Activated CD8-positive, alpha-beta memory T cell treated with anti-CD3 and anti-CD28 coated beads for 1 hour (primary cell): ENCODE measurements at regions not wholly inside any gene's neighbourhood (a gene's known extent, or its start where the extent isn't known, plus 50 kb on each side); places are given as distances from the start of the nearest gene placed in this dataset.
A peak's percentile ranks its signal among the peaks of the same experiment; 100 is the strongest.

Experiments
- DNase-seq, 2 donors: peaks; one replicate each; pipeline ENCODE4 v3.0.0-alpha.2; 2020; ENCODE audit warnings: low read depth in 1 of 2; ENCODE audit errors: extremely low read depth in 1 of 2

DNA sequence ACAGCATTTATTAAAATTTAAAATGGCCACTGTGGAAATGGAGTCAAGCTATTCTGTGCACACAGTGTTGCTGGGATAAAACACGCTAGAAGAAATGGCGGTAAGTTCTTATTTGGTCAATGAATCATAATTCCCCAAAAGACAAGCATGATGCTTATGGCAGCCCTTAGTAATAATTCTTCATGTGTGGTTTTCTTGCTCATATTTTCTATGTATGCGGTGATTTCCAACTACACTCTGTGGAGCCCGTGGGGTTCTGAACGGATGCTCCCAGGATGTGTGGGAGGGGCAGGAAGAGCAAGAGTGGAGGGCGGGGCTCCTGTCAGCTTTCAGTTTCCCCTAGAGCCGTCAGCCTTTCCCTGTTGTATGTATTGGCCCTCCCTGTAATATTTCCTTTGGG is 91.7 kb upstream of the RMDN2 start:
- DNase-seq, result peak in 1 of 2 donors; percentile 4

DNA sequence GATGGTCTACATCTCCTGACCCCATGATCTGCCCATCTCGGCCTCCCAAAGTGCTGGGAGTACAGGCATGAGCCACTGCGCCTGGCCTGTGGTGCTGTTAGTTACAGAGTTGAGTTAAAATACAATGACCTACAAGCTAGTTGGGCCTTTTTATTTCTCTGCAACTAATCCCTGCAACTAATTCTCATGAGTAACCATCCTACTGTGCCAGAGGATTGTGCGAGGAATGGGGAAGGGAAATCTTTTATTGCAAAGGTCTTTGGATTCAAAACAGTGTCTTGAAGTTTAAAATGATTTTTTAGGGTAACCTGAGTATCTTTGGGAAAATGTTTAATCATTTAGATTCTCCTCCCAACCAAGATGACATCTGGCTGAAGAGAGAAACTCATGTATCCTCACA is 88.8 kb upstream of the RMDN2 start:
- no peak for DNase-seq

DNA sequence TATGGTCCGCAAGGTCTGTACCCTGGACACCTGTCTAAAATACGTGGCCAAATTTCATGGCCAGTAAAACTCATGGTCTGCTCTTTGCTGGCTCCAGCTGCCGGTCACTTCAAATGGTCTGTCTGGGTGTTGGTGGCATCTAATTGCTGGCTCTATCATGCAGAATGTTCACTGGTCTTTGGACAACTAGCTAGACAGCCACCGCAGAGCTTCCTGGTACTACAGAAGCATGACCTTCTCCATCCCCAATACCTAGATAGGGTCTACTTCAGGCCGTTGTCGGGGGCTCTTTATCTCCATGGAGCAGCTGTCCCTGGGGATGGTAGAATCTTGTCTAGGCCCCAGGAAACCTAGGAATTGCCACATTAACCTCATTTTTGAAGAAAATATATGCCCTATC is 88.4 kb upstream of the RMDN2 start:
- no peak for DNase-seq

DNA sequence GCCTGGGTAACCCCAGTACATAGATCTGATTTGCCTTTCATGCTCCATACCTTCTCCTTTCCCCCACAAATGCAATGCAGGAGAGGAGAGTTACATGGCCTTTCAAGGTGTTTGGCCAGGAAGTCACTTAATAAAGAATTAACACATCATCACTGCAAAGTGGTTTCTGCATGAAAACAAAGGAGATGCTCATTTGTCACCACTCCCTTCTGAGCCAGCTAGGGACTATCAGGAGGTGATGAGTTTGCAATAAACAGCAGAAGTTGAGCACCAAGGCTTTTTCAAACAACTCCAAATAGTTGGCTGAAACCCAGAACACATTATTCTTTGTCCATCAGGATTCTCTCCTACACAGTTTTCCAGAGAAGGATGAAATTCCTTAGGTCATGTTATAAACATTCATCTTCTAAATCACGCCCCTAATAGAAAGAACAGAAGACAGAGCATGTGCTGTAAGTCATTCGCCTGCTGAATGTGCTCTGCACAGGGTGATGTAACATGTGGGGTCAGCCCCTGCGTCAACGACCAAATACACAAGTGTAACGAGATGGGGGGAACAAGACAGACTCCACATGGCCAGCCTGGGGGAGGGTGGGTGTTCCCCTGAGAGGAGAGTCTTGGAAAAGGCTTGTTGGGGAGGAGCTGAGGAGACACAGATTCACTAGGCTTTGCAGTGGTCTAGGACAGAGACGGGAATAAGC is 87.3 kb upstream of the RMDN2 start:
- no peak for DNase-seq

DNA sequence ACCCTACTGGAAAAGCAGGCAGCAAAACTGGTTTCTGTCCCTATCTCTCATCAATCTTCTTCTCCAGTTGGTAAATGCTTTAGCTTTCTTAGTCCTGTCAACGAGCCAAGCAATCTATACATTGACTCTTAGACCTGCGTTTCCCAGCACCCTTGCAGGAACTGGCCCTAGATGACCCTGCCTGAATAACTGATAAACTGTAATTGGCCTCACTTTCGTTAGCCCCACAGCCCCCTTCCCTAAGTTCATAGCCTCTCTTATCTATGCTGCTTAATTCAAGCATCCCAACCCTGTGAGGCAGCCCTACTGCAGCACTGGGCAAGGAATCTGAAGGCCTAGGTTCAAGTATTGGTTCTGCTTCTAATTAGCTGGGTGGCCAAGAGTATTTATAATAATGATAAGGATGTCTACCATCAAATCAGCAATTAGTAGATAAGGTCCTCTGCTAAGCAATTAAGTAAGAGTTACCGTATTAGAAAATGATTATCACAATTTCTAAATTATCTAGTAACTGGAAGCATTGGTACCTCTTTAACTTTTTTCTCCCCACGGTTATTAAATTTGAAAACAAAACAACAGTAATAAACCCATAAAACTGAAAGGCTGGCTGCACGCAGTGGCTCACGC is 86.4 kb upstream of the RMDN2 start:
- DNase-seq, result no peak

DNA sequence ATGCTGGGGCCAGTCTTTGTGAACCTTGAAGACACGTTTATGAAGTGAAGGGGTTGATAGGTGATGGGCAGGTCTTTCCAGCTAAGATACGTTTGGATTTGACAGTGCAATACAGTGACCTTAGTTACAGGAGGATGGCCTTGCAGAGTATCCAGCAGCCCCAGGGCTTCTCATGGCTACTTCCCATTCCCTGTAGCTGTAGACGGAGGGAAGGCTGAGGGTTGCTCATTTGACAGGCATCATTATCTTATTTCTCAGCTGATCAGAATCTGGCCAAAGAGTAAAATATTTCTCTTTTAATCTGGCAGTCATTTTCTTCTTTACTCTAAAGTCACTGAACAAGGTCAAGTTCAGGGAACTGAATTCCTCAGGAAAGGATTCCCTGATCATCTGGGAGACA is 85.1 kb upstream of the RMDN2 start:
- no peak for DNase-seq

DNA sequence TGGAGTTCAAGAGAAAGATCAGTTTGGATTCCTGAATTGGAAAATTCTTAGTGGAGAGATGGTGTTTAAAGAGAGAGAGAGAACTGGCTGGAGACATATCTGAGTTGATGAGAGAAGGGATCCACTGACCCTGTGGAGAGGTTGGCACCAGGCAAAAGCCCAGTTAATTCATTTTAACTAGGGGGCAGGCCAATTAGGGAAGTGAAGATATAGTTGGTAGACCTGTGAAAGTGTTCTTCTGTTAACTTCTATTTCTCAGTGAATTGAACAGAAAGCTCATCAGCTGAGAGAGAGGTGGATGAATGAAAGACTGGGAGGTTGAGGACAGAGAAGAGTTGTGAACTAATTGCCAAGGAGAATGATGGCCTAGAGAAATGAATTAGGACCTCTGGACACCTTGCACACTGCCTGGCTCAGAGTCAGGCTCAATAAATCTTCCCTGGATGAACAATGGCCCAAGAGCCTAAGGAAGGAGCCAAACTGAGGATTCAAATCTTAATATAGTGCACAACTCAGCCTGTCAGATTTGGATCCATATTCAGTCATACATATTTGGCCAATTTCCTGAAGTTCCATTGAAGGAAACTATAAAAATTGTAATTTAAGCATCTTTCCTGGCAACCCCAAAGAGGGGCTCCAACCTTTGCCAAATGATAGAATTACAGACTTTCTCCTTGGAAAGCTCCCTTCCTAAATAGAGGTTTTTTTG is 82.2 kb upstream of the RMDN2 start:
- DNase-seq, result no peak

DNA sequence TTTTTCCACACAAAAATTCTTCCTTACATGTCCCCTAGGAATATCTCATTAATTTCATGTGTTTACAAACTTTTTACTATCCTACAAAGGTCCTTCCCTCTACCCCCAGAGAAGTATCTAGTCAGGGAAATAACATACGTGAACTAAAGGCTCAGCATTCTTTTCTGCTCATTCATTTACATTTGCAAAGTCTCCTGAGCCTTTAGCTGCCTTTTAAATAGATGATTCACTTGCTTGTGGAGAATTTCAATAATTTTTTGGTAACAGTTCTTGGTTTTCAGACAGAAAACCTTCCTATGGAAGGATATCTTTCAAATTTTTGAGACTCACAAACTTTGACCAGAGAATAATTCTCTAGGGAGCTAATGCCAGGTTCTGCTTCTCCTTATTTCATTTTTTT is 81.5 kb upstream of the RMDN2 start:
- no peak for DNase-seq

DNA sequence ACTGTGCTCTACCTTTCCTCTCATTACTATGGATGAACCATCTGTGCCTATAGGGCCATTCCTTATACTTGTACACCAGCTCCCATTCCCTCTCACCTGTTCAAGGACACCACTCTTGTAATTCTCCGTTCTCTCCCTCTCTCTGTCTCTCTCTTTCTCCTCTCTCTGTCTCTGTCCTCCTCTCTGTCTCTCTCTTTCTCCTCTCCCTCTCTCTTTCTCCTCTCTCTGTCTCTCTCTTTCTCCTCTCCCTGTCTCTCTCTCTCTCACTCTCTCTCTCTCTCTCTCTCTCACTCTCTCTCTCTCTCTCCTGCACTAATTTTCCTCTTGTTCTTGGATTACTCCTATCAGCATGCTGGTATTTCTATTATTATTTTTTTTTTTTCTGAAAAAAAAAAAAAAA is 78.9 kb upstream of the RMDN2 start:
- no peak for DNase-seq

DNA sequence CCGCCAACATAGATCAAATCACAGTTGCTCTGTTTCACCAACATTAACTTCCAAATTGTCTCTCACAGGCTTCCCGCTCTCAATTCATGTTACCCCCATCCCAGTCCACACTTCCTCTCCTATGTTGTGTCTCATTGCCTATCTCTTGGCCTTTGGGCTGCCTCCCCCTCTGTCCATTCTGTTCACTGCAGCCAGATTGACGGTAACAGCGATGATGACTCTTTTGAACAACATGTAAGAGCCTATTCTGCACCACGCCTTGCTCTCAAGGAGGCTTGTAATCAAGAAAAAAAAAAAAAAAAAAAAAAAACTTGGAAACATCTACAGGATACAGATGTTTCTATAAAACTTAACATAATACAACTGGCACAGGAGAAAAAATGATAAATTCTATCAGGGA is 77.3 kb upstream of the RMDN2 start:
- no peak for DNase-seq

DNA sequence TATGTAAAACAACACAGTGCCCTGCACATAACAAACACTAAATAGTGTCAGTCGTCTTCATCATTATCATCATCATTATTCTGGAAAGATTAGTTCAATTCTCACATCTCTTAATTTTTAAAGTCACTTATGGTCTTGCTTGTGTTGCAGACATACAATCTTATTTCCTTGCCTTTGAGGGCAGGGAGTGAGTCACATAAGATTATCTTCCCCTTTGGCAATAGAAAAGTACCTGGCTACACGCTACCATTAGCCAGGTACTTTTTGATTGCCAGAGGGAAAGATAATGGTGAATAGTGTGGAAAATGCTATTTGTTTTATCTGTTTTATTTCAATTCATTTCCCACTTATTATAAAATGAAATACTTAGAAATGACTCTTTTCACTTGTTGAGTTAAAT is 76.6 kb upstream of the RMDN2 start:
- no peak for DNase-seq

DNA sequence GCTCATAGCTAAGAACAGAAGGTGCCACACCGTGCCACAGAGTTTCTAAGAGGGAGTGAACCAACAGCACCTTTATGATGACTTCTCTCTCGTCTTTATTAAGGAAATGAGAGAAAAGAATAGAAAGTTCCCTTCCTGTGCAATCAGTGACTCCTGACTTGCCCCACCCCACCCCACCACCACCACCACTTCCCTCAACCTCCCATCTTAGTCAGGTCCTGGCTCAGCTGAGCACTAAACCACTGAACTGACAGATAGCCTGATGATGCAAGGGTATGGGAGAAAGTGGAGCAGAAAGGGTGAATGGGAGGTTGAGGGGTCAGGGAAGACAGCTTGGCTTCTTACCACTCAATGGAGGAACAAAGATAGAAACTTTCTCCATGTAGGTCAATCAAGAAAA is 75.2 kb upstream of the RMDN2 start:
- no peak for DNase-seq

DNA sequence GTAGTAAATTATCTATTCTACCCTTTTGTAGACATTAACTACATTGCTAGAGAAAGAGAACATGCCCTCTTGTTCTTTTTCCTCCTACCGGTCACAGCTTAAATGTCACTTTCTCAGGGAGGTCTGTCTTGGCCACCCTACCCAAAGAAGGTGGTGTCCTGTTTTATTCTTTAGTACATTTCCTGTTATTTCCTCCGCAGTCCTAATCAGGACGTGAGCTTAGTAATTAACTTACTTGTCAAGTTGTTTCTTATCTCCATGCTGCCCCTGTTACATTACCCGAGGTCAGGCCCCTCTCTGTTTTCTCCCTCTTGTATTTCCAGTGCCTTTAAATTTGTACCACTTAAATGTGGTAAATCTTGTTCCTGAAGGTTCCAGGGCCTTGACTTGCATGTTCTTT is 73.7 kb upstream of the RMDN2 start:
- DNase-seq, result no peak

DNA sequence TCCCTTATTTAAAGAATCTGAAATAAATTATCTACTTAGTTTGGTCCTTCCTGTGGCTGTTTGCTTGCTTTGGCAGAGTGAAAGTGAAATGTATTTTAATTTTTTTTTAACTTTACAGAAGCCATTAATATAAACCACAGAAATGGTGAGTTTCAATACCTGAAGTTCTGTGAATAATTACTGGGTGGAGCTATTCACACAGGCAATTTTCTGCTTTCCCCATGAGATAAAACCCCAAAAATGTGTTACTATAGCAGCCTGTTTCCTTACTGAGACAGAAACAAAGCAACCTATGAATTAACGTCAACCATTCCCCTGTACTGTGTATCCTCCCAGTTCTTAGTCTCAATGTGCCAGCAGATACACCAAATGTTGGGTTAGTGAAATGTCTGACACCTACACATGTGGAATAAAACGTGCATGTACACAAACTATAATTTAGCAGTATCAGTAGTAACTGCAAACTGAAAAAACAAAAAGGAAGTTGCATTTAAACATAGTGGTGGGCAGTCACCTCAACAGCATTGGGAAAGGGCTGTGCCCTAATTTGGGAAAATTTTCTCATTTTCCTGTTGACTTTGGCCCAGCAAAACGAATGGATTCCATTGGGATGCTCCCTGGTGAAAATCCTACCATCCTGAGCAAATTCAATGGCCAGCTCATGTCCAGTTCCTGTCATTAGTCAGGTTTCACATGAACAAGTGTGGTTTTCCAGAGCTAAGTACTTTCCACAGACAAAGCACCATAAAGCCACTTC is 73.1 kb upstream of the RMDN2 start:
- no peak for DNase-seq

DNA sequence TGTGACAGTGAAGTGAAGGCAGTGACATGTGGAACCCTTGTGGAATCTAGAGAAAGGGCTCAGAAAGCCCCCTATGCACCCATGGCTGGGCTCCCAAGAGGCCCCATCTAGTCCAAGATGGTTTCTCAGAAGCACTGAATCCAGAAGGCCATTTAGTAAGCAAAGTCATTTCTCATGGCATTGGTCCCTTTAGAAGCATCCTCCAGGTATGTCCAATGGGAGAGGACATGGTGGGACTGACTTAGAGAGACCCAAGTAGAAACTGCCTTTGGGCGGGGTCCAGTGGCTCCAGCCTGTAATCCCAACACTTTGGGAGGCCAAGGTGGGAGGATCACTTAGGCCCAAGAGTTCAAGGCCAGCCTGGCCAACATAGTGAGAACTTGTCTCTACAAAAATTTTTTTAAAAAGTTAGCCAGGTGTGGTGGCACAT is 72.5 kb upstream of the RMDN2 start:
- DNase-seq, result no peak

DNA sequence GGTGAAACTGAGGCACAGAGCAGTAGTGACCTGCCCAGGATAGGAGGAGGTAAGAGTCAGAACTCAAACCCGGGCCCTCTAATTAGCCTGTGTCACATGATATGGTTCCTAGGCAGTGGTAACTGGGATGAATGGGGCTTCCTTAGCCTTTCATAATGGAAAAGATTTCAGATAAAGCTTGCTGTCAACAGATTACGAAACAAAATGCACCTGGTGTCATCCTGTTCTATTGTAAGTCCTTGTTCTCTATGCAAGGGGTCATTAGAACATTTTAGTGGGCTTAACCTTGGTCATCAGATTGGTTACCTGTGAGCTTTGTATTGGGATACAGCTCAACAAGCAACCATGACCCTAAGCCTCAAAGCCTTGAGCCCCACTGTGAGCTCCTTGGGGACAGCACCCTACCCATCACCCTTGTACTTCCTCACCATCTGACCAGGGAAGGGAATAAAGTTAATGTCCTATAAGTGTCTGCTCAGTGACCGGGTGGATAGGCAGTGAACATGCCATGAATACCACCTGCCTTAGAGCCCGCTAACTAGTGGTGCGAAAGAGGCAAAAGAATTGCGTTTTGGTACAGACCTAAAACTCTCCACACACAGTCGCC is 70.3 kb upstream of the RMDN2 start:
- DNase-seq, result no peak

DNA sequence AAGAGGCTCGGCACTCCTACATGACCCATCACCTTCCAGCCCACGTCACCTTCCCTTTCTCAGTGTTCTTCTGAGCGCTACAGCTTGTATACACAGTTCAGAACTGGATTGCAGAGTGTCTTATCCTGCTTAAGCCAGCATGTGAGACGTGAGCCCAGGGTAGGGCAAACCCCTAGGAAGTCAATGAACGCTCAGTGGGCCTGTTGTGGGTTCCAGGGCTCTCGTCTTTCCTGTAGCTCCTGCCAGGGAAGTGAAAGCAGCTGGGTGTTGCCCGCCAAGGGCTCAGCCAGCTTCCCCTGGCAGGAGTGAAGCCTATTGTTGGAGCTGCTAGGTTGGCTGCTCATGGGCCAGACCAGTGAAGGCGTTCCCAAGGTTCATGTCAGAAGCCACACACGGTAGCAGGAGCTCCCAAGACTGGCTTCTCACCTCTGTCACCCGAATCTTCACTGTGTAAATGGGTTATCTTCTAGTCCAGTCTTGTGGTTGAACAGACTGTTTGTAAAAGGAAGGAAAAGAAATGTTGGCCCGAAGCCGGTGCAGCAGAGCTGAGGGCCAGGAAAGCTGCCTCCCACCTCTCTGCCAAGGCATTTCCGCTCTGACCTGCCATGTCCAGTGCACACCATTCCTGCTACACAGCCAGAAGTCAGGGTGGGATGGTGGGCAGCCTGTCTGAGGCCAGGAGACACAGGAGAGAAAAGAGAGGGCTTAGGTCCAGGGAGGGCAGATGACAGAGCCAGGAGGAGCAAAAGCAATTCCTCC is 69.6 kb upstream of the RMDN2 start:
- no peak for DNase-seq

DNA sequence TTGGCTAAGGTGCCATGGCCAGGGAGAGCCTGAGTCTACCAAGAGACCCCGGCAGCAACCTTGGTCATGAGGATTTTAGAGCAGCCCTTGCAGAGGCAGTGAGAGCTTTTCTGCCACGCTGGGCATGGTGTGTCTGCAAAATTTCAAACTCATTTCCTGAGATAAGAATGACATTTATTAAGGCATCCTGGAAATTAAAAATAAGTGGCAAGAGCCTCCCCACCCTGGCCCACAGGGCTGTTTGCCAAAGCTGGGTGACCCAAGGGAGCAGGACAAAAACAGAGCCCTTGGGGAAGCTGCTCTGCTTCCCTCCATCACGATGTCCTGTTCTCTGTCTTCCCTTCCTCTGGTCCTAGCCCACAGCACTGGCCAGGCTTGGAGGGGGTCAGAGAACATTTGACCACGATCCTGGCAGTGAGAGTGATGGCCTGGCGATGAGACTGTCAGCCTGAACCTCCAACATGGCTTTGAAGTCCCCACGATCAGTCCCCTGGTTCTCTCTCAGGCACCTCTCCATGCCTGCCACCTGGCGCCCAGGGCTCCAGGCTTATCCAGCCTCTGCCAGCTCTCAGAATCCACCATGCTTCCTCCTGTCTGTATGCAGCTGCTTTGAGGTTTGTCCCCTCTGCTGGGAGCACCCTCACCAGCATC is 68.9 kb upstream of the RMDN2 start:
- DNase-seq, result no peak

DNA sequence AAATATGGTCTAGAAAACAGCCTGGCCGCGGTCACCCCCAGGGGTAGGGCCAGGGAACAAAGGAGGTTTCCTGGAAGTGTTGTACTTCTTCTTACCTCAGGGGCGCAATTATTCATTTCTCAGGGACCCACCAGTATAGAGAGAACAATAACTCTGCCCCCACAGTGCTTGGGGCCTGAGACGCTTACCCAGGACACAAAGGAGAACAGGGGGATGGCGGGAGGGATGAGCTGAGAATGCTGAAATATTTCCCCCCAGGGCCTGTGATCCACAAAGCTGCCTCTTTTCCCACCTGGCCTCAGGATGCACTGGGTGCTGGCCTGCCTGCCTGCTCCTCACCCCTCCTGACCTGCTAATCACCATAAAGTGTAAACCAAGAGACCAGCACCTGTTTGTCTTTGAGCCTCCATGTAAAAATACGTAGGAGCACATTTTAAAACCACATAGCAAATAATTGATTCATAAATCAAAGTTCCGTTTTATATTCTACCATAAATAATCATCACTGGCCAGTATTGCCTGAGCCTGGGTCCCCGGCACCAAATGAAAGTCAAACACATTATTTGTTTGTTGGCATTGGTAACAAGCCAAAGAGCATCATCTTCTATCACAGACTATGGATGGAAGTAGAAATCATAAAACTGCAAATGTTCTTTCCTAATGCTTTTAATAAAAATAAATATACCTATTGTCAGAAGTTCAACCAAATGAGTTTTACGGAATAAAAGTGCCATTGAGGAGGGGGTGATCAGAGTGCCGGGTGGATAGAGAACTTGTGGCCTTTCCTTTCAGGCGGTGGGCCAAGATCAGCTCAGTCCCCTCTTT is 67.3 kb upstream of the RMDN2 start:
- no peak for DNase-seq
